ENCODE measurements at regions not wholly inside any gene's neighbourhood (a gene's known extent, or its start where the extent isn't known, plus 50 kb on each side); places are given as distances from the start of the nearest gene placed in this dataset.

DNA sequence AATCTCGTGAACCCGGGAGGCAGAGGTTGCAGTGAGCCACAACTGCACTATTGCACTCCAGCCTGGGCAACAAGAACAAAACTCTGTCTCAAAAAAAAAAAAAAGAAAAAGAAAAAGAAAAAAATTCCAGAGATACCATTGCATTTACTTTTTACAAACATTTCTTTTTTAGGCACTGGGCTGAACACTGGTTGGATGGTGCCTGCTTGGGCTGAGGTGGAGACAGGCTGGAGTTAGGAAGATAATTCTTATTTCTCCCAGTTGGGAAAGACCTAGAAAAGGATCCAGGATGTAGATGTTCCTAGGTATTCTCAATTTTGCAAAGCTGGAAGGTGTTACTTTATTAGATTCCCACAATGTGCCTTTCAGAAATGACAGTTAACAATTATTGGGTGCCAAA, 49.9 kb upstream of the JMY start:
- TF ChIP-seq RAD21 (IDR thresholded peaks at IDR 0.05; ENCODE audit: insufficient read depth, low read depth, low read length) (no peak), MYC (IDR thresholded peaks at IDR 0.05; ENCODE audit: insufficient read depth, insufficient read length, insufficient replicate concordance, low read length, severe bottlenecking) (no peak), POLR2AphosphoS5 (IDR thresholded peaks at IDR 0.05; ENCODE audit: low read length) (no peak), NFIC (IDR thresholded peaks at IDR 0.05; ENCODE audit: low read depth, low read length) (no peak), NR2C1 (IDR thresholded peaks at IDR 0.05) (no peak), CREM (IDR thresholded peaks at IDR 0.05; ENCODE audit: low read depth) (no peak)
- TF ChIP-seq, protein P1, sequence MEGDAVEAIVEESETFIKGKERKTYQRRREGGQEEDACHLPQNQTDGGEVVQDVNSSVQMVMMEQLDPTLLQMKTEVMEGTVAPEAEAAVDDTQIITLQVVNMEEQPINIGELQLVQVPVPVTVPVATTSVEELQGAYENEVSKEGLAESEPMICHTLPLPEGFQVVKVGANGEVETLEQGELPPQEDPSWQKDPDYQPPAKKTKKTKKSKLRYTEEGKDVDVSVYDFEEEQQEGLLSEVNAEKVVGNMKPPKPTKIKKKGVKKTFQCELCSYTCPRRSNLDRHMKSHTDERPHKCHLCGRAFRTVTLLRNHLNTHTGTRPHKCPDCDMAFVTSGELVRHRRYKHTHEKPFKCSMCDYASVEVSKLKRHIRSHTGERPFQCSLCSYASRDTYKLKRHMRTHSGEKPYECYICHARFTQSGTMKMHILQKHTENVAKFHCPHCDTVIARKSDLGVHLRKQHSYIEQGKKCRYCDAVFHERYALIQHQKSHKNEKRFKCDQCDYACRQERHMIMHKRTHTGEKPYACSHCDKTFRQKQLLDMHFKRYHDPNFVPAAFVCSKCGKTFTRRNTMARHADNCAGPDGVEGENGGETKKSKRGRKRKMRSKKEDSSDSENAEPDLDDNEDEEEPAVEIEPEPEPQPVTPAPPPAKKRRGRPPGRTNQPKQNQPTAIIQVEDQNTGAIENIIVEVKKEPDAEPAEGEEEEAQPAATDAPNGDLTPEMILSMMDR (IDR thresholded peaks at IDR 0.05 in 2 of 3, conservative IDR thresholded peaks at IDR 0.05 in 1 of 3; ENCODE audit: control insufficient read depth in 2 of 3, extremely low read depth in 1 of 3, insufficient read depth in 1 of 3, low read depth in 3 of 3, low read length in 3 of 3) = no peak
- TF ChIP-seq, protein P2, sequence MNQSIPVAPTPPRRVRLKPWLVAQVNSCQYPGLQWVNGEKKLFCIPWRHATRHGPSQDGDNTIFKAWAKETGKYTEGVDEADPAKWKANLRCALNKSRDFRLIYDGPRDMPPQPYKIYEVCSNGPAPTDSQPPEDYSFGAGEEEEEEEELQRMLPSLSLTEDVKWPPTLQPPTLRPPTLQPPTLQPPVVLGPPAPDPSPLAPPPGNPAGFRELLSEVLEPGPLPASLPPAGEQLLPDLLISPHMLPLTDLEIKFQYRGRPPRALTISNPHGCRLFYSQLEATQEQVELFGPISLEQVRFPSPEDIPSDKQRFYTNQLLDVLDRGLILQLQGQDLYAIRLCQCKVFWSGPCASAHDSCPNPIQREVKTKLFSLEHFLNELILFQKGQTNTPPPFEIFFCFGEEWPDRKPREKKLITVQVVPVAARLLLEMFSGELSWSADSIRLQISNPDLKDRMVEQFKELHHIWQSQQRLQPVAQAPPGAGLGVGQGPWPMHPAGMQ (IDR thresholded peaks at IDR 0.05; ENCODE audit: borderline replicate concordance) = no peak
- TF ChIP-seq, protein P3, sequence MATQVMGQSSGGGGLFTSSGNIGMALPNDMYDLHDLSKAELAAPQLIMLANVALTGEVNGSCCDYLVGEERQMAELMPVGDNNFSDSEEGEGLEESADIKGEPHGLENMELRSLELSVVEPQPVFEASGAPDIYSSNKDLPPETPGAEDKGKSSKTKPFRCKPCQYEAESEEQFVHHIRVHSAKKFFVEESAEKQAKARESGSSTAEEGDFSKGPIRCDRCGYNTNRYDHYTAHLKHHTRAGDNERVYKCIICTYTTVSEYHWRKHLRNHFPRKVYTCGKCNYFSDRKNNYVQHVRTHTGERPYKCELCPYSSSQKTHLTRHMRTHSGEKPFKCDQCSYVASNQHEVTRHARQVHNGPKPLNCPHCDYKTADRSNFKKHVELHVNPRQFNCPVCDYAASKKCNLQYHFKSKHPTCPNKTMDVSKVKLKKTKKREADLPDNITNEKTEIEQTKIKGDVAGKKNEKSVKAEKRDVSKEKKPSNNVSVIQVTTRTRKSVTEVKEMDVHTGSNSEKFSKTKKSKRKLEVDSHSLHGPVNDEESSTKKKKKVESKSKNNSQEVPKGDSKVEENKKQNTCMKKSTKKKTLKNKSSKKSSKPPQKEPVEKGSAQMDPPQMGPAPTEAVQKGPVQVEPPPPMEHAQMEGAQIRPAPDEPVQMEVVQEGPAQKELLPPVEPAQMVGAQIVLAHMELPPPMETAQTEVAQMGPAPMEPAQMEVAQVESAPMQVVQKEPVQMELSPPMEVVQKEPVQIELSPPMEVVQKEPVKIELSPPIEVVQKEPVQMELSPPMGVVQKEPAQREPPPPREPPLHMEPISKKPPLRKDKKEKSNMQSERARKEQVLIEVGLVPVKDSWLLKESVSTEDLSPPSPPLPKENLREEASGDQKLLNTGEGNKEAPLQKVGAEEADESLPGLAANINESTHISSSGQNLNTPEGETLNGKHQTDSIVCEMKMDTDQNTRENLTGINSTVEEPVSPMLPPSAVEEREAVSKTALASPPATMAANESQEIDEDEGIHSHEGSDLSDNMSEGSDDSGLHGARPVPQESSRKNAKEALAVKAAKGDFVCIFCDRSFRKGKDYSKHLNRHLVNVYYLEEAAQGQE (IDR thresholded peaks at IDR 0.05; ENCODE audit: low read depth, low read length) = no peak
